PC-3 (cell line): ENCODE measurements at regions not wholly inside any gene's neighbourhood (a gene's known extent, or its start where the extent isn't known, plus 50 kb on each side); places are given as distances from the start of the nearest gene placed in this dataset.

Experiments
- EZH2 ChIP-seq: fragments of 300-600 bp; sonication (generic); IDR thresholded peaks from one replicate; pipeline ENCODE4 v1.6.1; 2017; ENCODE audit warnings: antibody characterized with exemption, mild to moderate bottlenecking, low read length; ENCODE audit not compliant: unreplicated experiment
- TF ChIP-seq, protein P1 (sequence below): fragments of 300-600 bp; sonication (generic); conservative IDR thresholded peaks from 2 replicates; pipeline ENCODE4 v1.5.1; 2017; ENCODE audit warnings: antibody characterized with exemption, low read depth, mild to moderate bottlenecking, low read length

DNA sequence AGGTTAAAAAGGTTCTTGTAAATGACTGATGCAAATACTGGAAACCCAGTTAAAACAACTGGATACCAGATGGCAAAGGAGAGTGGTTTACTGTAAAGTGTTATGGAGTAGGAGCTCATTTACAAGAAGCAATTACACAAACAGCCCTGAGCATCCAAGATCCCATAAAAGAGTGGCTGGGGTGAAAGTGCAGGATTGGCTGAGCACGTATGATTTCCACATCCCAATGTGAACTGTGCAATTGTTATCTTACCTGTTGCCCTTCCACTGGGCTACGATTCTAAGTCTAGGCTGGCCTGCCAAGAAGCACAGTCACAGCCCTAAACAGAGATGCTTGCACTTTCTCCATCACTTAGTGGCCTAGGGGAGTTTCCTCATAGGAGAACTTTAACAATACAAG lies 277.6 kb upstream of the RUNX1 start:
- TF ChIP-seq, protein P1, sequence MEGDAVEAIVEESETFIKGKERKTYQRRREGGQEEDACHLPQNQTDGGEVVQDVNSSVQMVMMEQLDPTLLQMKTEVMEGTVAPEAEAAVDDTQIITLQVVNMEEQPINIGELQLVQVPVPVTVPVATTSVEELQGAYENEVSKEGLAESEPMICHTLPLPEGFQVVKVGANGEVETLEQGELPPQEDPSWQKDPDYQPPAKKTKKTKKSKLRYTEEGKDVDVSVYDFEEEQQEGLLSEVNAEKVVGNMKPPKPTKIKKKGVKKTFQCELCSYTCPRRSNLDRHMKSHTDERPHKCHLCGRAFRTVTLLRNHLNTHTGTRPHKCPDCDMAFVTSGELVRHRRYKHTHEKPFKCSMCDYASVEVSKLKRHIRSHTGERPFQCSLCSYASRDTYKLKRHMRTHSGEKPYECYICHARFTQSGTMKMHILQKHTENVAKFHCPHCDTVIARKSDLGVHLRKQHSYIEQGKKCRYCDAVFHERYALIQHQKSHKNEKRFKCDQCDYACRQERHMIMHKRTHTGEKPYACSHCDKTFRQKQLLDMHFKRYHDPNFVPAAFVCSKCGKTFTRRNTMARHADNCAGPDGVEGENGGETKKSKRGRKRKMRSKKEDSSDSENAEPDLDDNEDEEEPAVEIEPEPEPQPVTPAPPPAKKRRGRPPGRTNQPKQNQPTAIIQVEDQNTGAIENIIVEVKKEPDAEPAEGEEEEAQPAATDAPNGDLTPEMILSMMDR = no peak
- TF ChIP-seq EZH2 = no peak
